Loucy (cell line): ENCODE measurements at regions not wholly inside any gene's neighbourhood (a gene's known extent, or its start where the extent isn't known, plus 50 kb on each side); places are given as distances from the start of the nearest gene placed in this dataset.

ENCODE experiments used
- CTCF ChIP-seq: fragments of 200-600 bp; sonication (generic); conservative IDR thresholded peaks from 2 replicates; pipeline ENCODE4 v1.5.1; 2014; ENCODE audit warnings: mild to moderate bottlenecking, antibody characterized with exemption, low read length
- EZH2phosphoT487 ChIP-seq: fragments of 200-600 bp; IDR thresholded peaks from 2 replicates; pipeline ENCODE4 v1.6.1; 2018; ENCODE audit warnings: antibody characterized with exemption, mild to moderate bottlenecking, moderate library complexity, borderline replicate concordance

GRCh38 chr14:104284636-104285507, 146.5 kb downstream of the KIF26A start:
- TF ChIP-seq CTCF, result no peak
- no peak for TF ChIP-seq EZH2phosphoT487
